GM12878 (cell line): ENCODE measurements at regions not wholly inside any gene's neighbourhood (a gene's known extent, or its start where the extent isn't known, plus 50 kb on each side); places are given as distances from the start of the nearest gene placed in this dataset.

ENCODE experiments used
- ATAC-seq: fragments of 200-7000 bp; cut with Tn5 transposase; 3 replicates; pipeline ENCODE4 v1.9.1; 2020; ENCODE audit warnings: mild to moderate bottlenecking, moderate library complexity
- BruUV-seq: library from RNA; stranded (reverse); fragments of 400-500 nt; replicated peaks from 2 replicates; lab custom pipeline; 2021; lab: Mats Ljungman, UMichigan
- CTCF ChIA-PET: fragments of 300-600 bp; sonication (Branson Sonifier 250); formaldehyde crosslinking; extraction: SDS; loops from one replicate; lab custom pipeline; 2021; ENCODE audit warnings: inconsistent platforms; lab: Yijun Ruan, JAX
- POLR2A ChIA-PET: fragments of 350-600 bp; formaldehyde crosslinking; extraction: SDS; loops from one replicate; lab custom pipeline; 2021; ENCODE audit warnings: inconsistent platforms; lab: Charles Lee
- RAD21 ChIA-PET: fragments of 300-600 bp; sonication (Branson Sonifier 250); formaldehyde crosslinking; loops from one replicate; lab custom pipeline; 2023; ENCODE audit warnings: antibody characterized with exemption; ENCODE audit not compliant: unreplicated experiment; lab: Charles Lee
- SMC1A ChIA-PET: fragments of 300-600 bp; sonication (Branson Sonifier 250); formaldehyde crosslinking; loops from one replicate; lab custom pipeline; 2023; ENCODE audit not compliant: unreplicated experiment, uncharacterized antibody; lab: Charles Lee
- DNase-seq: peaks from one replicate; pipeline ENCODE4 v3.0.0-alpha.2; 2011; ENCODE audit warnings: low read depth, low spot score
- FAIRE-seq: peaks from 3 replicates; lab custom pipeline; 2011; peaks lifted over from hg19 to GRCh38; lab: Jason Lieb, UNC
- H2AFZ ChIP-seq: 2 replicates; pipeline ENCODE4 v1.6.0; 2011; ENCODE audit warnings: low read depth, low read length, control low read depth; ENCODE audit not compliant: control insufficient read depth
- H3K27ac ChIP-seq: 2 replicates; pipeline ENCODE4 v1.5.1; 2011; ENCODE audit warnings: control low read depth; ENCODE audit not compliant: control insufficient read depth, insufficient read depth
- H3K27me3 ChIP-seq, 2 experiments: replicated peaks in 1 of 2; 2 replicates each; pipeline versions ENCODE4 v1.6.0 to v1.6.1; 2011; ENCODE audit warnings: low read length in 1 of 2; ENCODE audit not compliant: control insufficient read depth in 2 of 2, insufficient read depth in 2 of 2
- H3K36me3 ChIP-seq, 2 experiments: 2 replicates each; pipeline ENCODE4 v1.5.1; 2011; ENCODE audit warnings: low read length in 1 of 2; ENCODE audit not compliant: control insufficient read depth in 2 of 2, insufficient read depth in 2 of 2
- H3K4me1 ChIP-seq: 2 replicates; pipeline ENCODE4 v1.6.1; 2011; ENCODE audit warnings: mild to moderate bottlenecking, low read length, moderate library complexity, mixed read lengths; ENCODE audit not compliant: control insufficient read depth, insufficient read depth
- H3K4me2 ChIP-seq: 2 replicates; pipeline ENCODE4 v1.6.0; 2011; ENCODE audit warnings: control low read depth; ENCODE audit not compliant: control insufficient read depth, insufficient read depth
- H3K4me3 ChIP-seq: fragments of 200-600 bp; sonication (generic); 2 replicates; pipeline ENCODE4 v1.5.1; 2016
- H3K79me2 ChIP-seq: 2 replicates; pipeline ENCODE4 v1.6.0; 2011; ENCODE audit warnings: low read length; ENCODE audit not compliant: control insufficient read depth, insufficient read depth
- H3K9ac ChIP-seq: 2 replicates; pipeline ENCODE4 v1.8.0; 2011; ENCODE audit warnings: low read length, control low read depth, mixed read lengths; ENCODE audit not compliant: control insufficient read depth, insufficient read depth
- H3K9me3 ChIP-seq: replicated peaks from 3 replicates; pipeline ENCODE4 v1.5.1; 2011; ENCODE audit warnings: mild to moderate bottlenecking, low read length; ENCODE audit not compliant: control insufficient read depth, insufficient read depth
- H4K20me1 ChIP-seq: 2 replicates; pipeline ENCODE4 v1.6.0; 2011; ENCODE audit not compliant: control insufficient read depth, insufficient read depth
- NRF1 ChIP-seq: conservative IDR thresholded peaks from 2 replicates; pipeline ENCODE4 v1.6.1; 2011; ENCODE audit warnings: mild to moderate bottlenecking, low read depth, low read length, improper control_type of control experiment
- SUPT20H ChIP-seq: IDR thresholded peaks from 2 replicates; pipeline ENCODE4 v1.6.1; 2011; ENCODE audit warnings: low read depth, mild to moderate bottlenecking, low read length, moderate library complexity, borderline replicate concordance; ENCODE audit not compliant: control insufficient read depth
- WGBS: methylation state at CpG from one replicate; pipeline ENCODE4 v1.1.6; 2016; ENCODE audit warnings: low lambda C conversion rate; ENCODE audit not compliant: insufficient replicate concordance, insufficient coverage; ENCODE audit errors: missing lambda C conversion rate; 5-methylcytosine and 5-hydroxymethylcytosine counted together
- in situ Hi-C: fragments of 300-500 bp; cut with MboI; formaldehyde crosslinking; loops from 9 replicates; pipeline ENCODE4 v1.14.3; 2018; ENCODE audit warnings: mixed read lengths
- intact Hi-C: fragments of 100-400 bp; cut with micrococcal nuclease; formaldehyde crosslinking; loops from one replicate; pipeline ENCODE4 v1.14.2; 2022; ENCODE audit not compliant: unreplicated experiment
- TF ChIP-seq, protein P1 (sequence below): fragments of 450-650 bp; IDR thresholded peaks from 2 replicates; pipeline ENCODE4 v1.6.1; 2018; ENCODE audit warnings: mild to moderate bottlenecking, low read depth, moderate library complexity; ENCODE audit not compliant: partially characterized antibody
- TF ChIP-seq, protein P2 (sequence below): fragments of 450-650 bp; IDR thresholded peaks from 2 replicates; pipeline ENCODE4 v1.6.1; 2016; ENCODE audit warnings: mild to moderate bottlenecking
- TF ChIP-seq, protein P3 (sequence below): fragments of 150-350 bp; IDR thresholded peaks from 2 replicates; pipeline ENCODE4 v1.6.1; 2014; ENCODE audit warnings: mild to moderate bottlenecking, low read depth, low read length

DNA sequence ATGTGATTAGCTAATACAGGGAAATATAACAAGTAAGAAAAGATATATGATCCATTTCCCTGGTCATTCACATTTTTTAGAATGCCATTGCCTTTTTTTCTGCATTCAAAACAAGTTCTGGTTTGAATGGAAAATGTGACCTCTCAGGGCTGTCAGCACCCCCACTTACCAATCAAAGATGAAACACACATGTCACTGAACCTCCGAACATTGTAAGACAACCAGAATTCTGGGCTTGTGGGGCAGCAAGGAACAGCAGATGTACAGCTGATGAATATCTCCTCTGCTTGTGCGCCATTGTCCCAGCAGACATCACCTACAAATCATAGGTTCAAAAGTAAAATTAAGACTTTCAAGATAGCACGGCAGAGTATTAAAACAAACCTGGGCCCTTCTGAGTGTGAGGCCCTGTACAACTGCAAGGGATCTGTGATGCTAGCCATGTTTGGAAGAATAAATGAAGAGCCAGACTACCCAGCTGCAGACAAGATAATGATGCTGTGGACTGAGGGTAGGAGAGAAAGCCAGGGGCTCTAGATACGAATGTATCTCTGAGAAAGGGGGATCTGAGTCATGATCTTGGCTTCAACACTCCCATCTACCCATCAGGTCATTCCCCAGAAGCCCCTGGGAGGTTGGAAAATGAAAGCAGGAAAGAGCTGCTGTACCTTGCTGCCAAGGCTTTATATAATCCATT, 108.7 kb upstream of the SERTAD2 start:
- ChIA-PET RAD21 (interaction anchor here (1.0 to 3.3 kb wide), 8 partner anchors 9 to 111 kb away, joined by 3 to 17 read pairs (median 5); no protein-coding TSS in a partner anchor), CTCF (interaction anchor here (0.8 to 2.3 kb wide), 6 partner anchors 10 to 155 kb away, joined by 3 to 15 read pairs (median 6); no protein-coding TSS in a partner anchor), POLR2A (interaction anchor here (0.8 to 4.6 kb wide), 5 partner anchors 12 to 28 kb away, joined by 3 to 42 read pairs (median 3); no protein-coding TSS in a partner anchor), SMC1A (interaction anchor here (0.8 to 4.2 kb wide), 13 partner anchors 10 to 115 kb away, joined by 3 to 59 read pairs (median 4); no protein-coding TSS in a partner anchor)
- ATAC-seq, result no peak
- Histone ChIP-seq H4K20me1 (no peaks in the 10 kb centered on the region), H3K9me3 (no peaks in the 10 kb centered on the region), H3K36me3 (no peaks in the 10 kb centered on the region), H3K27ac (no peak overlapping the region), H3K4me3 (no peak overlapping the region), H3K4me2 (no peak overlapping the region), H2AFZ (no peak overlapping the region), H3K4me1 (peaks cover 6% of the 10 kb centered on the region; the same call in 1 of the 2 replicates), H3K79me2 (no peaks in the 10 kb centered on the region), H3K9ac (no peak overlapping the region), H3K27me3 (no peaks in the 10 kb centered on the region)
- 89% methylated on average over 4 of the region's 4 CpGs for WGBS
- FAIRE-seq, result no peak
- no peak for DNase-seq
- intact Hi-C loops (no loop called here), in situ Hi-C loops (no loop called here)
- no peak for TF ChIP-seq SUPT20H
- BruUV-seq, result no TSS peak

DNA sequence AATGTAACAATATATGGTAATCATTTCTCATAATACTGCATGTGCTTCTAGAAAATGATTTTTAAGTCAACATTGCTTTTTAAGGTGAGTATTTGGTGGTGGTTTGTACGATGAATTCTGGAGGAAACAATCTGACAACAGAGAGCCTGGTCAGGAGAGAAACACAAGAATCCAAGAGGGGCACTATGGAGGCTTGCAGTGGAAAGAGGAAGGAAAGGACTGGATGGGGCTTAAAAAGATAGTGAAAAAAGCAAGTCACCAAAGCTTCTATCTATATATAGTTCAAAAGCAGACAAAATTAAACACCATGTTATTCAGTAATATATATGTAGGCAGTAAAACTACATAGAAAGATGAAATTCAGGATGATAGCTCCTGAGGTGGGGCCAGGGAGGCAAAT, 109.4 kb upstream of the SERTAD2 start:
- Histone ChIP-seq H3K4me2 (no peak overlapping the region), H3K9me3 (no peaks in the 10 kb centered on the region), H3K79me2 (no peaks in the 10 kb centered on the region), H3K27ac (no peak overlapping the region), H3K4me3 (no peak overlapping the region), H4K20me1 (no peaks in the 10 kb centered on the region), H3K36me3 (no peaks in the 10 kb centered on the region), H2AFZ (no peak overlapping the region), H3K27me3 (no peaks in the 10 kb centered on the region), H3K9ac (no peak overlapping the region), H3K4me1 (peaks cover 6% of the 10 kb centered on the region; the same call in 1 of the 2 replicates)
- no peak for FAIRE-seq
- 100% methylated on average over 1 of the region's 1 CpG for WGBS
- intact Hi-C loops, result no loop called here
- SMC1A ChIA-PET, result interaction anchor here (1.2 to 4.2 kb wide), 11 partner anchors 8 to 108 kb away, joined by 3 to 59 read pairs (median 6); no protein-coding TSS in a partner anchor
- CTCF ChIA-PET, result interaction anchor here (0.8 to 2.0 kb wide), 6 partner anchors 11 to 117 kb away, joined by 3 to 15 read pairs (median 4); no protein-coding TSS in a partner anchor
- in situ Hi-C loops, result no loop called here
- no TSS peak for BruUV-seq
- POLR2A ChIA-PET, result interaction anchor here (0.7 to 4.6 kb wide), 5 partner anchors 13 to 96 kb away, joined by 3 to 42 read pairs (median 3); no protein-coding TSS in a partner anchor
- RAD21 ChIA-PET, result interaction anchor here (1.0 to 2.9 kb wide), 6 partner anchors 10 to 112 kb away, joined by 3 to 10 read pairs (median 4); no protein-coding TSS in a partner anchor
- no peak for DNase-seq
- ATAC-seq, result no peak
- TF ChIP-seq, protein P1, sequence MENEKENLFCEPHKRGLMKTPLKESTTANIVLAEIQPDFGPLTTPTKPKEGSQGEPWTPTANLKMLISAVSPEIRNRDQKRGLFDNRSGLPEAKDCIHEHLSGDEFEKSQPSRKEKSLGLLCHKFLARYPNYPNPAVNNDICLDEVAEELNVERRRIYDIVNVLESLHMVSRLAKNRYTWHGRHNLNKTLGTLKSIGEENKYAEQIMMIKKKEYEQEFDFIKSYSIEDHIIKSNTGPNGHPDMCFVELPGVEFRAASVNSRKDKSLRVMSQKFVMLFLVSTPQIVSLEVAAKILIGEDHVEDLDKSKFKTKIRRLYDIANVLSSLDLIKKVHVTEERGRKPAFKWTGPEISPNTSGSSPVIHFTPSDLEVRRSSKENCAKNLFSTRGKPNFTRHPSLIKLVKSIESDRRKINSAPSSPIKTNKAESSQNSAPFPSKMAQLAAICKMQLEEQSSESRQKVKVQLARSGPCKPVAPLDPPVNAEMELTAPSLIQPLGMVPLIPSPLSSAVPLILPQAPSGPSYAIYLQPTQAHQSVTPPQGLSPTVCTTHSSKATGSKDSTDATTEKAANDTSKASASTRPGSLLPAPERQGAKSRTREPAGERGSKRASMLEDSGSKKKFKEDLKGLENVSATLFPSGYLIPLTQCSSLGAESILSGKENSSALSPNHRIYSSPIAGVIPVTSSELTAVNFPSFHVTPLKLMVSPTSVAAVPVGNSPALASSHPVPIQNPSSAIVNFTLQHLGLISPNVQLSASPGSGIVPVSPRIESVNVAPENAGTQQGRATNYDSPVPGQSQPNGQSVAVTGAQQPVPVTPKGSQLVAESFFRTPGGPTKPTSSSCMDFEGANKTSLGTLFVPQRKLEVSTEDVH, result no peak
- TF ChIP-seq, protein P2, sequence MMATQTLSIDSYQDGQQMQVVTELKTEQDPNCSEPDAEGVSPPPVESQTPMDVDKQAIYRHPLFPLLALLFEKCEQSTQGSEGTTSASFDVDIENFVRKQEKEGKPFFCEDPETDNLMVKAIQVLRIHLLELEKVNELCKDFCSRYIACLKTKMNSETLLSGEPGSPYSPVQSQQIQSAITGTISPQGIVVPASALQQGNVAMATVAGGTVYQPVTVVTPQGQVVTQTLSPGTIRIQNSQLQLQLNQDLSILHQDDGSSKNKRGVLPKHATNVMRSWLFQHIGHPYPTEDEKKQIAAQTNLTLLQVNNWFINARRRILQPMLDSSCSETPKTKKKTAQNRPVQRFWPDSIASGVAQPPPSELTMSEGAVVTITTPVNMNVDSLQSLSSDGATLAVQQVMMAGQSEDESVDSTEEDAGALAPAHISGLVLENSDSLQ, result no peak
- TF ChIP-seq, protein P3, sequence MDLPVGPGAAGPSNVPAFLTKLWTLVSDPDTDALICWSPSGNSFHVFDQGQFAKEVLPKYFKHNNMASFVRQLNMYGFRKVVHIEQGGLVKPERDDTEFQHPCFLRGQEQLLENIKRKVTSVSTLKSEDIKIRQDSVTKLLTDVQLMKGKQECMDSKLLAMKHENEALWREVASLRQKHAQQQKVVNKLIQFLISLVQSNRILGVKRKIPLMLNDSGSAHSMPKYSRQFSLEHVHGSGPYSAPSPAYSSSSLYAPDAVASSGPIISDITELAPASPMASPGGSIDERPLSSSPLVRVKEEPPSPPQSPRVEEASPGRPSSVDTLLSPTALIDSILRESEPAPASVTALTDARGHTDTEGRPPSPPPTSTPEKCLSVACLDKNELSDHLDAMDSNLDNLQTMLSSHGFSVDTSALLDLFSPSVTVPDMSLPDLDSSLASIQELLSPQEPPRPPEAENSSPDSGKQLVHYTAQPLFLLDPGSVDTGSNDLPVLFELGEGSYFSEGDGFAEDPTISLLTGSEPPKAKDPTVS, result no peak
- no peak for TF ChIP-seq NRF1
